Esophagus squamous epithelium (tissue), 5 donors: ENCODE measurements at regions not wholly inside any gene's neighbourhood (a gene's known extent, or its start where the extent isn't known, plus 50 kb on each side); places are given as distances from the start of the nearest gene placed in this dataset.

Source experiments
- DNase-seq: peaks from one replicate; lab custom pipeline; 2025; lab: John Stamatoyannopoulos, UW
- H3K27ac ChIP-seq, 4 donors: fragments of 200-600 bp; sonication (generic); one replicate each; pipeline ENCODE4 v1.5.1; 2016 to 2019; ENCODE audit warnings: mild to moderate bottlenecking in 1 of 4
- H3K27me3 ChIP-seq, 4 donors: fragments of 200-600 bp; sonication (generic); 1 replicate in 3 of 4; 2 replicates in 1 of 4; pipeline versions ENCODE4 v1.5.1 to v1.6.0; 2017 to 2021; ENCODE audit warnings: antibody characterized with exemption in 1 of 4
- H3K36me3 ChIP-seq, 3 donors: fragments of 200-600 bp; sonication (generic); one replicate each; pipeline ENCODE4 v1.5.1; 2016 to 2019
- H3K4me1 ChIP-seq, 3 donors: fragments of 200-600 bp; sonication (generic); one replicate each; pipeline ENCODE4 v1.5.1; 2017 to 2019
- H3K4me3 ChIP-seq, 4 donors: fragments of 200-600 bp; sonication (generic); 1 replicate in 3 of 4; 2 replicates in 1 of 4; pipeline ENCODE4 v1.5.1; 2016 to 2019; ENCODE audit warnings: mild to moderate bottlenecking in 2 of 4, moderate library complexity in 1 of 4
- H3K9me3 ChIP-seq, 3 donors: fragments of 200-600 bp; sonication (generic); one replicate each; pipeline ENCODE4 v1.5.1; 2016 to 2019
- CTCF ChIP-seq, 6 experiments: fragments of 450-650 bp in 4 of 6; fragments of 200-600 bp in 2 of 6; sonication (generic) in 2 of 6; IDR thresholded peaks; one replicate each; pipeline ENCODE4 v1.5.1; 2016 to 2019; ENCODE audit warnings: antibody characterized with exemption in 6 of 6, mild to moderate bottlenecking in 4 of 6, moderate library complexity in 4 of 6
- POLR2A ChIP-seq, 4 donors: fragments of 450-650 bp; IDR thresholded peaks; one replicate each; pipeline ENCODE4 v1.6.1; 2017; ENCODE audit warnings: antibody characterized with exemption in 4 of 4, mild to moderate bottlenecking in 4 of 4, moderate library complexity in 3 of 4
- WGBS, 2 donors: methylation state at CpG; one replicate each; pipeline ENCODE4 v1.1.5; 2018; 5-methylcytosine and 5-hydroxymethylcytosine counted together
- intact Hi-C: fragments of 100-400 bp; cut with DNase I; formaldehyde crosslinking; loops from one replicate; pipeline ENCODE4 v1.15.0; 2022
- donor health status: DM: yes; HTN: yes; CAD: no.

- DNase-seq, result no peak
- no peak overlapping the region for H3K4me3 ChIP-seq
- no peaks in the 10 kb centered on the region for H3K27me3 ChIP-seq
- no peaks in the 10 kb centered on the region for H3K4me1 ChIP-seq
- no peaks in the 10 kb centered on the region for H3K36me3 ChIP-seq
- H3K9me3 ChIP-seq, result no peaks in the 10 kb centered on the region
- TF ChIP-seq CTCF (IDR thresholded peaks at IDR 0.05) (no peak), POLR2A (IDR thresholded peaks at IDR 0.05) (no peak)
- no peak overlapping the region for H3K27ac ChIP-seq
- WGBS, 2 donors, result 73% methylated on average over 4 of the region's 4 CpGs
- intact Hi-C loops, result no loop called here
These were observed 103.5 kb upstream of the TSC22D1 start for GRCh38 chr13:44679597-44679996.

- no peak for TF ChIP-seq CTCF (IDR thresholded peaks at IDR 0.05)
- 84 to 93% methylated on average over 6 of the region's 6 CpGs for WGBS, 2 donors
- H3K27ac ChIP-seq, result no peak overlapping the region
- no peak for DNase-seq
- intact Hi-C loops, result no loop called here
- H3K4me3 ChIP-seq, result no peak overlapping the region
- no peaks in the 10 kb centered on the region for H3K4me1 ChIP-seq
- no peaks in the 10 kb centered on the region for H3K9me3 ChIP-seq
- H3K36me3 ChIP-seq, result no peaks in the 10 kb centered on the region
- no peaks in the 10 kb centered on the region for H3K27me3 ChIP-seq
These were observed 102.1 kb upstream of the TSC22D1 start for GRCh38 chr13:44678197-44678596.

GRCh38 chr13:44676534-44676933, 100.4 kb upstream of the TSC22D1 start:
- TF ChIP-seq CTCF (IDR thresholded peaks at IDR 0.05) (no peak), POLR2A (IDR thresholded peaks at IDR 0.05) (no peak)
- intact Hi-C loops, result no loop called here
- Histone ChIP-seq H3K36me3 (no peaks in the 10 kb centered on the region), H3K9me3 (no peaks in the 10 kb centered on the region), H3K27ac (no peak overlapping the region), H3K27me3 (no peaks in the 10 kb centered on the region), H3K4me1 (no peaks in the 10 kb centered on the region), H3K4me3 (no peak overlapping the region)
- DNase-seq, result no peak
- WGBS, 2 donors, result 54 to 65% methylated on average over 3 of the region's 3 CpGs

GRCh38 chr13:44669534-44669933, 93.4 kb upstream of the TSC22D1 start:
- Histone ChIP-seq H3K27me3 (no peaks in the 10 kb centered on the region), H3K27ac (no peak overlapping the region), H3K9me3 (no peaks in the 10 kb centered on the region), H3K4me1 (no peaks in the 10 kb centered on the region), H3K4me3 (no peak overlapping the region), H3K36me3 (no peaks in the 10 kb centered on the region)
- DNase-seq, result no peak
- WGBS, 2 donors, result 75 to 91% methylated on average over 4 of the region's 4 CpGs
- intact Hi-C loops, result no loop called here
- TF ChIP-seq CTCF (IDR thresholded peaks at IDR 0.05) (no peak), POLR2A (IDR thresholded peaks at IDR 0.05) (no peak)

- 35 to 40% methylated on average over 2 of the region's 2 CpGs for WGBS, 2 donors
- DNase-seq, result no peak
- H3K4me1 ChIP-seq, result no peaks in the 10 kb centered on the region
These were observed 92.6 kb upstream of the TSC22D1 start for GRCh38 chr13:44668688-44669087.

More at GRCh38 chr13:44668688-44669087, 92.6 kb upstream of the TSC22D1 start:
- Histone ChIP-seq H3K9me3 (no peaks in the 10 kb centered on the region), H3K4me3 (no peak overlapping the region), H3K27ac (no peak overlapping the region), H3K36me3 (no peaks in the 10 kb centered on the region), H3K27me3 (no peaks in the 10 kb centered on the region)
- TF ChIP-seq CTCF (IDR thresholded peaks at IDR 0.05), result no peak
- TF ChIP-seq POLR2A (IDR thresholded peaks at IDR 0.05), result no peak
- intact Hi-C loops, result no loop called here
